ENCODE measurements at regions not wholly inside any gene's neighbourhood (a gene's known extent, or its start where the extent isn't known, plus 50 kb on each side); places are given as distances from the start of the nearest gene placed in this dataset.

- TF ChIP-seq, protein P1, sequence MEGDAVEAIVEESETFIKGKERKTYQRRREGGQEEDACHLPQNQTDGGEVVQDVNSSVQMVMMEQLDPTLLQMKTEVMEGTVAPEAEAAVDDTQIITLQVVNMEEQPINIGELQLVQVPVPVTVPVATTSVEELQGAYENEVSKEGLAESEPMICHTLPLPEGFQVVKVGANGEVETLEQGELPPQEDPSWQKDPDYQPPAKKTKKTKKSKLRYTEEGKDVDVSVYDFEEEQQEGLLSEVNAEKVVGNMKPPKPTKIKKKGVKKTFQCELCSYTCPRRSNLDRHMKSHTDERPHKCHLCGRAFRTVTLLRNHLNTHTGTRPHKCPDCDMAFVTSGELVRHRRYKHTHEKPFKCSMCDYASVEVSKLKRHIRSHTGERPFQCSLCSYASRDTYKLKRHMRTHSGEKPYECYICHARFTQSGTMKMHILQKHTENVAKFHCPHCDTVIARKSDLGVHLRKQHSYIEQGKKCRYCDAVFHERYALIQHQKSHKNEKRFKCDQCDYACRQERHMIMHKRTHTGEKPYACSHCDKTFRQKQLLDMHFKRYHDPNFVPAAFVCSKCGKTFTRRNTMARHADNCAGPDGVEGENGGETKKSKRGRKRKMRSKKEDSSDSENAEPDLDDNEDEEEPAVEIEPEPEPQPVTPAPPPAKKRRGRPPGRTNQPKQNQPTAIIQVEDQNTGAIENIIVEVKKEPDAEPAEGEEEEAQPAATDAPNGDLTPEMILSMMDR (IDR thresholded peaks at IDR 0.05) = no peak
- no peak for TF ChIP-seq POLR2A (IDR thresholded peaks at IDR 0.05)
Observed at GRCh38 chr5:141765896-141766551, 84.0 kb upstream of the ARAP3 start.

All from testis (tissue), 2 donors.